ENCODE measurements at regions not wholly inside any gene's neighbourhood (a gene's known extent, or its start where the extent isn't known, plus 50 kb on each side); places are given as distances from the start of the nearest gene placed in this dataset.

DNA sequence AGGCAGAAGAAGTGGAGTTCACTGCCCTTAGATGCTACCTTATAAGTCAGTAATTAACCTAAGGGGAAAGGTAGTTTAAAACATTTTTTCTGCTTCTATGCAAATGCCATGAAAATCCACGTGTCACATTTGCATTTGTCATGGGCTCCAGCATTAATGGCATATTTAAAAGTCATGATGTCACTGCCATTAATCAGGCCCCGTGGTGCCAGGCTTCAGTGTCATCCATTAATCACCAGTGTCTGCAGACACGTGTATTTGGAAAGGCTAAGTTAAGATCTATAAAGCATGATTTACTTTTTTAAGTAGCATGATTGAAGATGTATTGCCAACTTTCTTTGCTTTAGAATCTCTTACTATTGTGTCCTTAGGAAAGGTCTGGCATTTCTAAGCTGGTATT, 857.8 kb downstream of the TUSC7 start:
- no peak for TF ChIP-seq EZH2 (IDR thresholded peaks at IDR 0.05; ENCODE audit: insufficient read depth, low read length)
- TF ChIP-seq, protein P1, sequence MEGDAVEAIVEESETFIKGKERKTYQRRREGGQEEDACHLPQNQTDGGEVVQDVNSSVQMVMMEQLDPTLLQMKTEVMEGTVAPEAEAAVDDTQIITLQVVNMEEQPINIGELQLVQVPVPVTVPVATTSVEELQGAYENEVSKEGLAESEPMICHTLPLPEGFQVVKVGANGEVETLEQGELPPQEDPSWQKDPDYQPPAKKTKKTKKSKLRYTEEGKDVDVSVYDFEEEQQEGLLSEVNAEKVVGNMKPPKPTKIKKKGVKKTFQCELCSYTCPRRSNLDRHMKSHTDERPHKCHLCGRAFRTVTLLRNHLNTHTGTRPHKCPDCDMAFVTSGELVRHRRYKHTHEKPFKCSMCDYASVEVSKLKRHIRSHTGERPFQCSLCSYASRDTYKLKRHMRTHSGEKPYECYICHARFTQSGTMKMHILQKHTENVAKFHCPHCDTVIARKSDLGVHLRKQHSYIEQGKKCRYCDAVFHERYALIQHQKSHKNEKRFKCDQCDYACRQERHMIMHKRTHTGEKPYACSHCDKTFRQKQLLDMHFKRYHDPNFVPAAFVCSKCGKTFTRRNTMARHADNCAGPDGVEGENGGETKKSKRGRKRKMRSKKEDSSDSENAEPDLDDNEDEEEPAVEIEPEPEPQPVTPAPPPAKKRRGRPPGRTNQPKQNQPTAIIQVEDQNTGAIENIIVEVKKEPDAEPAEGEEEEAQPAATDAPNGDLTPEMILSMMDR (IDR thresholded peaks at IDR 0.05; ENCODE audit: insufficient read depth, low read depth, low read length): no peak

Measured in astrocyte (in vitro differentiated cells and primary cell).